Mesodermal cell (in vitro differentiated cells): ENCODE measurements at regions not wholly inside any gene's neighbourhood (a gene's known extent, or its start where the extent isn't known, plus 50 kb on each side); places are given as distances from the start of the nearest gene placed in this dataset.

Source experiments
- H3K27ac ChIP-seq: 2 replicates; pipeline ENCODE4 v1.7.0; 2013; ENCODE audit warnings: mild to moderate bottlenecking, low read depth, low read length, moderate library complexity; ENCODE audit not compliant: severe bottlenecking
- H3K36me3 ChIP-seq: 2 replicates; pipeline ENCODE4 v1.7.1; 2013; ENCODE audit warnings: mild to moderate bottlenecking, low read length, moderate library complexity; ENCODE audit not compliant: control insufficient read depth, insufficient read depth
- H3K4me1 ChIP-seq: one replicate; pipeline ENCODE4 v1.7.1; 2013; ENCODE audit warnings: mild to moderate bottlenecking, low read length; ENCODE audit not compliant: insufficient read depth, control insufficient read depth, poor library complexity, severe bottlenecking
- H3K4me3 ChIP-seq: 2 replicates; pipeline ENCODE4 v1.7.0; 2013; ENCODE audit warnings: low read length, control low read depth, mild to moderate bottlenecking; ENCODE audit not compliant: insufficient read depth, poor library complexity, severe bottlenecking; ENCODE audit errors: extremely low read depth
- H3K9me3 ChIP-seq: 2 replicates; pipeline ENCODE4 v1.7.1; 2013; ENCODE audit warnings: mild to moderate bottlenecking, low read length, moderate library complexity; ENCODE audit not compliant: control insufficient read depth
- WGBS, 2 experiments: methylation state at CpG; one replicate each; pipeline ENCODE4 v1.1.5; 2013; ENCODE audit warnings: missing lambda C conversion rate in 2 of 2; ENCODE audit not compliant: insufficient coverage in 2 of 2; 5-methylcytosine and 5-hydroxymethylcytosine counted together

DNA sequence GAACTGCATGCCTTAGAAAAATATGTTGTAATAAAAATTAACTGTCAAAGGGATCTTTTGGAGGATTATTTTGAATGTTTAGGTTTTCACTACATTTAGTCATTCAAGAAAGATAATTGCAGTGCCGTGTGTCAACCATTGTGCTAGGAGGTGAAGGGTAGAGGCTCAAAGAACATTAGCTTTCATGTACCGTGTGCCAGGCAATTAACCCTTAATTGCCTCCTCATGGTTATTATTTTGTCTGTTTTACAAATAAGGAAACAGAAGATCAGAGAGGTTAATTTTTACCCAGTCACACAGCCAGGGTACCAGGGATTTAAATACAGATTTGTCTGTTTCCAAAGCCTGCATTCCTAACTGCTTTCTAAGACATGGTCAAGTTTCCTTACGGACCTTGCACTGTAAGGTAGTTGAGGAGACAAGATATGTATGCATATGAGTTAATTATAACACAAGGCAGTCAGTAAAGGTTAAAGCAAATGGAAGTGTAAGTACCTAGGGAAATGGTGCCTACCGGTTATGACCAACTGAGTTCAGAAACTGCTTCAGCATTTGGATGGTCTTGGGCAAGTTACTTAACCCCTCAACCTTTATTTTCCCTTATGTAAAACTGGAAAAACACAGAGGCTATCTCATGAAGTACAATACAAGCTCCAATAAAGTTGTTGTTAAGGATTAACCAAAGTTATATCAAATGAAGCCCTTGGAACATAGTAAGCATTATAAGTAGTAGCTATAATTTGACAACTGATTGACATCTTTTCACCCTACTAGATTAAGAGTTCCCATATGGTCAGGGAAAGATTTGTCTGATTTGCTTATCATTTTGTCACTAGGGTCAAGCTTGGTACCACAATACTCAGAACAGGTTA lies 434.9 kb downstream of the MBD2 start:
- no peak overlapping the region for H3K27ac ChIP-seq
- no peaks in the 10 kb centered on the region for H3K36me3 ChIP-seq
- no peak overlapping the region for H3K4me3 ChIP-seq
- H3K9me3 ChIP-seq = no peaks in the 10 kb centered on the region
- 83 to 100% methylated on average over 1 to 3 of the region's 4 CpGs for WGBS, 2 experiments
- no peaks in the 10 kb centered on the region for H3K4me1 ChIP-seq

DNA sequence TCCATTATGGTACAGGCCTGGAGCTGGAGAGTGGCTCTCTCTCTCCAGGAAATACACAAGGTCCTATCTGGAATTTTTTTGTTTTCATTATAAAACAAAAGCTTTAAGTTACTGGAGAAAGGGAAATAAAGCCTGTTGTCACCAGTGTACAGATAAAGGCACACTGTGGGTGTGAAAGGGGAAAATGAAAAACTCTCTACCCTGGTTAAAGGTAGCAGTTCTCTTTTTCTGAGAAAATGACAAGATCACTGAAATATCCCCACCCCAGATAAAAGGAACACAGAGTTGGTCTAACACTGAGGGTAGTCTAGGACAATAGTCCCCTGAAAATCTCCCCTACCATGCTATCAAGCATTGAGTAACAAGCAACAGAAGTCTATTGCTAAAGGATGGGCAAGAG lies 438.7 kb downstream of the MBD2 start:
- no peak overlapping the region for H3K27ac ChIP-seq
- H3K36me3 ChIP-seq = no peaks in the 10 kb centered on the region
- no peaks in the 10 kb centered on the region for H3K4me1 ChIP-seq
- no peak overlapping the region for H3K4me3 ChIP-seq
- no peaks in the 10 kb centered on the region for H3K9me3 ChIP-seq

DNA sequence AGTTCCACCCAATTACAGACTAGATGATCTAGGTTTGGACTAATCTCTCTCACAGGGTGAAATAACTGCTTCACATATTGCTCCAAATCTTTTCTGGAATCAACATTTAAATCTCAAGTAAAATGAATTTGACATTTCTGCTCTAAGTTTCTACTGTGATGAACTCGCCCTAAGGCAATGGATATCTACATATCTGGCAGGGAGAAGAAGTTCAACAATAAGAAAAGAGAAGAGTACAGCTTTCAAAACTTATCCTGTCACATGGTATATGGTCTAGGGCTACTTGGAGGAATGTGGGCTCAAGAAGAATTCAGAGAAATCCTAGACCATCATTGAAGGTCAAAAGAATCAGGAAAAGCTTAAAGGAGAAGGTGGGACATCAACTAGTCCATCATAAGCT lies 440.2 kb downstream of the MBD2 start:
- H3K36me3 ChIP-seq = no peaks in the 10 kb centered on the region
- no peak overlapping the region for H3K4me3 ChIP-seq
- H3K27ac ChIP-seq = no peak overlapping the region
- WGBS, 2 experiments = no CpG with 5 or more reads among the region's 1 CpG
- no peaks in the 10 kb centered on the region for H3K9me3 ChIP-seq
- H3K4me1 ChIP-seq = no peaks in the 10 kb centered on the region

DNA sequence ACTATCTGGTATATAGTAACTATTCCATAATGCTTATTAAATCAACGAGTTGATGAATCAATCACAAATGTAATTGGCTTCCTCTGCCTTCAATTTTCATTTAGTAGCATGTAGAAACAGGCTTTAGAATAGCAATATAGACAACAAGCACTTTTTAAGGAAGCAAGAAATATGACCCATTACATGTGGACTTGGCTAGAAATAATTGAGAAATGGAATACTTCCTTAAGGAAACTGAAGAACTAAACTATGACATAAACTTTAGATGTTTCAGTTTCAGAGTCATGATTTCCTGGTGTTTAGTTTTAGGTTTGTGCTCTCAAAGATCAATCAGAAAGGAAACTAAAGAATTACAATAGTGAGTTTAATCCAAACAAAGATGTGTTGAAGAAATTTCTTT lies 443.8 kb downstream of the MBD2 start:
- no peak overlapping the region for H3K27ac ChIP-seq
- no peaks in the 10 kb centered on the region for H3K9me3 ChIP-seq
- no peaks in the 10 kb centered on the region for H3K4me1 ChIP-seq
- no peak overlapping the region for H3K4me3 ChIP-seq
- H3K36me3 ChIP-seq = no peaks in the 10 kb centered on the region
- no CpG with 5 or more reads among the region's 1 CpG for WGBS, 2 experiments

DNA sequence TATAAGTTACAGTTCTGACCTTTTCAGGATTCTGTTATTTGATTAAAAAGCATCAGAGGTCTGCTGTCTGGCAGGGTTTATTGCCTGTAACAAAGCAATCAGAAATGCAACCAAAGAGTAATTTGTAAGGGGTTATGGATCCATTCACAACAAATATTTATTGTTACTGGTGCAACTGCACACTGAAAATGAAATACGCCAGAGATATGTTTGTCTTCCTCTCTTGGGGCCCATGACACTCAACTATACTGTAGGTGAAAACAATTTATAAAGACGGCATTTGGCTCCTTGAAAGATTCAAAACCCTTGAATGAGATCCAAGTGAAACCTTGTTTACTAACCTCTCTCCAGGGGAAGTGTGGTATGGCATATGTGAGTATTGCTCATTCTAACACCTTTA lies 452.2 kb downstream of the MBD2 start:
- H3K27ac ChIP-seq = no peak overlapping the region
- no peaks in the 10 kb centered on the region for H3K4me1 ChIP-seq
- H3K4me3 ChIP-seq = no peak overlapping the region
- WGBS, 2 experiments = 82 to 100% methylated on average over 1 to 2 of the region's 2 CpGs
- H3K36me3 ChIP-seq = no peaks in the 10 kb centered on the region
- peaks cover 3% of the 10 kb centered on the region for H3K9me3 ChIP-seq

DNA sequence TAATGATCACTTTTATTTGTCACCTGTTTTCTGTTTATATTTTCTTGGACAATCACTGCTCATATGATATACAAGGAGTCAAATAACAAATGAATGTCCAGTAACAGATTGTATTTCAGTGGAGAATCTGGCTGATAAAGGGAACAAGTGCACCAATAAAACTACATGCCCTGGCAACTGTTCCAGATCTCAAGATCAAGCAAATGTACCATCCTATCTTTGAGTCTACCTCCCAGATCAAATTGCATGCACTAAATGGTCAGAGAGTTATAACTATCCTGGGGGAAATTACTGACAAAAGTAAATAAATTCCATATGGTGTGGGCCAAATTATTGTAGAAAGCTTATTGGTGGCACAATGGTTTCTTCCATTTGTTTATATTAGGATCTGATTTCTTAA lies 452.8 kb downstream of the MBD2 start:
- H3K4me1 ChIP-seq = no peaks in the 10 kb centered on the region
- H3K27ac ChIP-seq = no peak overlapping the region
- H3K36me3 ChIP-seq = no peaks in the 10 kb centered on the region

DNA sequence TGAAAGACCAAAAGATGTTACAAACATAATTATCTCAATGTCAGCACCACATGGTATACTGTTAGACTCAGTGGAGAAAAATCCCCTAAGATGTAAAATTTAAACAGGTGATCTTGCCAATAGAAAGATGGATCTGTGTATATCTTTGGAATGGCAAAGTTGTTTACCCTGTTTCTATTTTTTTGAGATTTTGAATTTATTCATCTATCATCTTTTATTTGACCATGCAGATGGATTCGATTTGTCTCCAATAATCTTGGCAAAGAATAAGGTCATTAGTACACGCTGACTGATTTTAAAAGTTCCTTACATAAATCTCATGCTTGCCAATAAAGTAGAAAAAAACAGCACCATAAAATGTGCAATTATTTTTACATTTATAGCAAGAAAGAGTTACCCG lies 459.3 kb downstream of the MBD2 start:
- Histone ChIP-seq H3K27ac (no peak overlapping the region), H3K4me3 (no peak overlapping the region), H3K9me3 (peaks cover 3% of the 10 kb centered on the region), H3K4me1 (no peaks in the 10 kb centered on the region), H3K36me3 (no peaks in the 10 kb centered on the region)
- WGBS, 2 experiments = no CpG with 5 or more reads among the region's 3 CpGs

More for the DNA sequence above, 452.8 kb downstream of the MBD2 start:
- Histone ChIP-seq H3K9me3 (peaks cover 3% of the 10 kb centered on the region), H3K4me3 (no peak overlapping the region)

DNA sequence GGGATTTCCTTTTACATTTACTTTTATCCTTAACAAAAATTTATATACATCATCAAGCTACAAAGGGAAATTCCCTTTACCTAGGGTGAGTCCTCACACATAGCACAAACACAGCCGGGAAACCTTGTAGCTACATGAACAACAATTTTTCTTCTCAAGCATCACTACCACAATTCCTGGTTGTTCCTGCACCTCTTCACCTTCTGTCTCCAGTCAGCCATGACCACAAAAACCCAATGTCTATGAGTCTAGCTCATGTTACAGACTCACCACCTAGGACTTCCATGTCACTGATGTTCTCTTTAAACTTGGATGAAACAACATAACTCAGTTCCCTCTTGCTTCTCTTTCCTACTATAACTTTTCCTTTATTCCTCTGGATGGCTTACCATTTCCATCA lies 460.4 kb downstream of the MBD2 start:
- Histone ChIP-seq H3K36me3 (no peaks in the 10 kb centered on the region), H3K27ac (no peak overlapping the region), H3K4me1 (no peaks in the 10 kb centered on the region), H3K4me3 (no peak overlapping the region), H3K9me3 (peaks cover 3% of the 10 kb centered on the region)
- 92 to 93% methylated on average over 1 of the region's 1 CpG for WGBS, 2 experiments

DNA sequence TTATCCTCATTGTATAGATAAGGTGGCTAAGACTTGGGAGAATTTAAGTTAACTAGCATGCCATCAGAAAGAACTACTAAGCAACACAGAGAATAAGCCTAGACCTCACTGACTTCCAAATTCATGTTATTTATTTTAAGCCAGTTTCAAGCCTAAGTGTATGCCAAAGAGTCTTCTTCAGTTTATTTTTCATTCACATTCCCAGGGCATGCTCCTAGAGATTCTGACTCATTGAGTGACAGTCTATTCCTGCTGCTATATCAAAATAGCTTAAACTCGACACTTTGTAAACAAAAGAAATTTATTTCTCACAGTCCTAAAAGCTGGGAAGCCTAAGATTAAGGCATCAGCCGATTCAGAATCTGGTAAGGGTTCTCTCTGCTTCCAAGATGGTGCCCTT lies 467.1 kb downstream of the MBD2 start:
- H3K36me3 ChIP-seq = no peaks in the 10 kb centered on the region
- H3K4me1 ChIP-seq = no peaks in the 10 kb centered on the region
- no peak overlapping the region for H3K27ac ChIP-seq
- no peak overlapping the region for H3K4me3 ChIP-seq
- WGBS, 2 experiments = 56 to 78% methylated on average over 1 of the region's 2 CpGs
- H3K9me3 ChIP-seq = no peaks in the 10 kb centered on the region

DNA sequence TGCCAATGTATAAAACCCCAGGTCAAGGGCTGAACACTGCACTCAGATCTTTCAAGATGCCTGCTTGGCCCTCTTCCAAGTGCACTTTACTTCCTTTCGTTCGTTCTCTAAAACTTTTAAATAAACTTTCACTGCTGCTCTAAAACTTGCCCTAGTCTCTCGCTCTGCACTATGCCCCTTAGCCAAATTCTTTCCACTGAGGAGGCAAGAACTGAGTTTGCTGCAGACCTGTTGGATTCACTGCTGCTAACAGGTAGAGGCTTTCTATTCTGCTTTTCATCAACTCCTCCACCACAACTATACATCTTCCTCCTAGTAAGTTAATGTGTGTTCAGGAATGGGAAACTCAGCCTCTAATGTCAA lies 467.9 kb downstream of the MBD2 start:
- no peaks in the 10 kb centered on the region for H3K4me1 ChIP-seq
- H3K27ac ChIP-seq = no peak overlapping the region
- 100% methylated on average over 1 to 2 of the region's 3 CpGs for WGBS, 2 experiments
- no peaks in the 10 kb centered on the region for H3K36me3 ChIP-seq
- no peaks in the 10 kb centered on the region for H3K9me3 ChIP-seq
- no peak overlapping the region for H3K4me3 ChIP-seq

DNA sequence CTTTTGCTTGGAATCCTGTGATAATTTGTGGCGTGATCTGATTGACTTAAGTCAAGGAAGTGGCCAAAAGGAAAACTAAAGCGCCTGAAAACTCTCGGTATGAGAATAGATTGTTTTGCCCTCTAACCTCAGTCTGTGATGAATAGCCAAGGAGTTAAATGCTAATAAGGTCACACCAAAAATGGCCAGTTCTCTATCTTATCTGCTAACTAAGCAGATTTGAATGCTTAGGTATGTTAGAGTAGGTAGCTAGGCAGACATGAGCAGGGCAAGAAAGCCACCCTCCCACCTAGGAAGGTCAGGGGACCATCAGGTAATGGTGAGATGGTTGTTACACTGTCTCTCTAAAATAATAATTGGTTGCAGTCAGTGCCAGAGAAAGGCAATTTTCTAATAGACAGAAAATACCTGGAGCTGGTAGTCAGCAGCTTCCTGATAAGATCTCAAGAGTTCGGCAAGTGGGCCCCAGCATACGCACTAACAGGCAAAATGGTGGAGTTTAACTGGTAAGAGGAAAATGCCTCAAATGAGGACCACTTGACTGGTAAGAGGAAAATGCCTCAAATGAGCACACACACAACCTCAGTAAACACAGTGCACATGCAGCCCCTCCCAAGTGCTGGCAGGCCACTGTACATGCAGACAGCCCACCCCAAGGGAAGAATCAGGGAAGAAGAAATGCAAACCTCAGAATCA lies 468.4 kb downstream of the MBD2 start:
- no peak overlapping the region for H3K4me3 ChIP-seq
- no peaks in the 10 kb centered on the region for H3K9me3 ChIP-seq
- H3K36me3 ChIP-seq = no peaks in the 10 kb centered on the region
- 87 to 100% methylated on average over 3 to 4 of the region's 5 CpGs for WGBS, 2 experiments
- H3K4me1 ChIP-seq = no peaks in the 10 kb centered on the region
- H3K27ac ChIP-seq = no peak overlapping the region
